ENCODE measurements at regions not wholly inside any gene's neighbourhood (a gene's known extent, or its start where the extent isn't known, plus 50 kb on each side); places are given as distances from the start of the nearest gene placed in this dataset.

DNA sequence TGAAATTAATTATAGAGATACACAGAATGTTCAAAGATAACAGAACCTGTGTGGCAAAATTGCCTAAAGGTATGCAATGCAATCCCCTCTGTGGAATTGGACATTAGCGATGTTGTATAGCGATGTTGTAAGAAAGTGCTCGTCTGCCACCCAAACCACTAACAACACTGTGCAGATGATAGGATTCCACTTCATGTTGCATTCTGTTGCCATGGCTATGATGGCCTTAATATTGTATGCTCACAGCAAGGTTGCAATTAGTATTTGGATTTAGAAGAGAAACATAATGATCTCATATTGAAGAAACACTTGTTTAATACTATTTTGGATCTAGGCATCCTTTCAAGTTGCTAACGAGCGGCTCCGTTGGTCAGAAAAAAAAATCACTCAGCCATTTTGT is 260.3 kb downstream of the BCAT1 start:
- TF ChIP-seq POLR2A (IDR thresholded peaks at IDR 0.05), result no peak
- TF ChIP-seq, protein P1, sequence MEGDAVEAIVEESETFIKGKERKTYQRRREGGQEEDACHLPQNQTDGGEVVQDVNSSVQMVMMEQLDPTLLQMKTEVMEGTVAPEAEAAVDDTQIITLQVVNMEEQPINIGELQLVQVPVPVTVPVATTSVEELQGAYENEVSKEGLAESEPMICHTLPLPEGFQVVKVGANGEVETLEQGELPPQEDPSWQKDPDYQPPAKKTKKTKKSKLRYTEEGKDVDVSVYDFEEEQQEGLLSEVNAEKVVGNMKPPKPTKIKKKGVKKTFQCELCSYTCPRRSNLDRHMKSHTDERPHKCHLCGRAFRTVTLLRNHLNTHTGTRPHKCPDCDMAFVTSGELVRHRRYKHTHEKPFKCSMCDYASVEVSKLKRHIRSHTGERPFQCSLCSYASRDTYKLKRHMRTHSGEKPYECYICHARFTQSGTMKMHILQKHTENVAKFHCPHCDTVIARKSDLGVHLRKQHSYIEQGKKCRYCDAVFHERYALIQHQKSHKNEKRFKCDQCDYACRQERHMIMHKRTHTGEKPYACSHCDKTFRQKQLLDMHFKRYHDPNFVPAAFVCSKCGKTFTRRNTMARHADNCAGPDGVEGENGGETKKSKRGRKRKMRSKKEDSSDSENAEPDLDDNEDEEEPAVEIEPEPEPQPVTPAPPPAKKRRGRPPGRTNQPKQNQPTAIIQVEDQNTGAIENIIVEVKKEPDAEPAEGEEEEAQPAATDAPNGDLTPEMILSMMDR (IDR thresholded peaks at IDR 0.05), result no peak

All from stomach (tissue), 4 donors.